ENCODE measurements at regions not wholly inside any gene's neighbourhood (a gene's known extent, or its start where the extent isn't known, plus 50 kb on each side); places are given as distances from the start of the nearest gene placed in this dataset.

GRCh38 chr16:8087146-8087545 is 503.2 kb downstream of the TMEM114 start:
- TF ChIP-seq POLR2A (IDR thresholded peaks at IDR 0.05) (no peak), CTCF (IDR thresholded peaks at IDR 0.05) (no peak)

Data from adrenal gland (tissue), 5 donors.